ENCODE measurements at regions not wholly inside any gene's neighbourhood (a gene's known extent, or its start where the extent isn't known, plus 50 kb on each side); places are given as distances from the start of the nearest gene placed in this dataset.

GRCh38 chr14:99342906-99343305 is 70.9 kb upstream of the BCL11B start:
- Histone ChIP-seq H3K79me1 (ENCODE audit: insufficient read depth, low read depth, low read length, poor library complexity, severe bottlenecking) (no peaks in the 10 kb centered on the region), H3K27ac (ENCODE audit: insufficient read length, low read depth, low read length) (no peak overlapping the region), H2BK5ac (ENCODE audit: insufficient read length, low read length) (no peak overlapping the region), H2AFZ (ENCODE audit: low read length) (no peak overlapping the region), H3K18ac (ENCODE audit: insufficient read length, low read depth, low read length) (no peak overlapping the region), H2AK5ac (ENCODE audit: insufficient read length, low read length) (no peak overlapping the region), H2BK20ac (ENCODE audit: low read depth, low read length, poor library complexity, severe bottlenecking) (no peak overlapping the region), H3K4ac (ENCODE audit: low read depth, low read length) (no peak overlapping the region), H3K23ac (ENCODE audit: insufficient read length, low read depth, low read length) (no peak overlapping the region), H3K9ac (ENCODE audit: extremely low read depth, insufficient read length, low read length) (no peak overlapping the region), H3K79me2 (ENCODE audit: insufficient read depth, low read length) (no peaks in the 10 kb centered on the region), H3K56ac (ENCODE audit: insufficient read length, low read depth, low read length) (no peak overlapping the region), H4K91ac (ENCODE audit: insufficient read length, low read depth, low read length) (no peak overlapping the region), H3K14ac (ENCODE audit: insufficient read depth, low read length) (no peak overlapping the region), H3K27me3 (ENCODE audit: insufficient read depth, low read length) (no peaks in the 10 kb centered on the region), H2BK120ac (ENCODE audit: low read depth, low read length, poor library complexity, severe bottlenecking) (no peak overlapping the region), H3K4me2 (ENCODE audit: insufficient read depth, insufficient read length, low read length) (no peak overlapping the region), H2BK12ac (ENCODE audit: insufficient read length, low read depth, low read length) (no peak overlapping the region), H4K8ac (replicated peaks; ENCODE audit: insufficient read length, low read depth, low read length) (no peak overlapping the region), H3T11ph (ENCODE audit: low read length) (no peak overlapping the region), H3K4me1 (ENCODE audit: insufficient read depth, low read length) (no peaks in the 10 kb centered on the region), H3K9me3 (ENCODE audit: control insufficient read depth, low read depth, low read length) (no peaks in the 10 kb centered on the region), H3K23me2 (ENCODE audit: insufficient read length, low read depth, low read length, poor library complexity, severe bottlenecking) (no peaks in the 10 kb centered on the region), H2BK15ac (ENCODE audit: low read depth, low read length) (no peak overlapping the region), H4K20me1 (ENCODE audit: control insufficient read depth, insufficient read depth, insufficient read length) (no peaks in the 10 kb centered on the region), H4K5ac (ENCODE audit: insufficient read length, low read depth, low read length) (no peak overlapping the region)
- Mint-ChIP-seq H3K4me1 (peaks cover 0 to 4% of the 10 kb centered on the region in 2 experiments; a peak in 1 of 4 replicates), H3K9me3 (peaks cover 0 to 3% of the 10 kb centered on the region in 2 experiments; a peak in 3 of 5 replicates), H3K27me3 (ENCODE audit: low read depth) (peaks cover 6% of the 10 kb centered on the region), H3K27ac (peak overlapping the region in 1 of 3 experiments; percentile 41; a peak in 1 of 7 replicates), H3K36me3 (ENCODE audit: insufficient read depth in 1 of 3, low read depth in 3 of 3) (no peaks in the 10 kb centered on the region), H3K4me3 (no peak overlapping the region)
- no CpG with 5 or more reads among the region's 7 CpGs for WGBS (ENCODE audit: extremely low coverage, insufficient read length, low lambda C conversion rate)
- DNase-seq = no peak
- no peak for TF ChIP-seq CTCF (conservative IDR thresholded peaks at IDR 0.05)
